Astrocyte of the spinal cord (primary cell): ENCODE measurements at regions not wholly inside any gene's neighbourhood (a gene's known extent, or its start where the extent isn't known, plus 50 kb on each side); places are given as distances from the start of the nearest gene placed in this dataset.
A peak's percentile ranks its signal among the peaks of the same experiment; 100 is the strongest.

Source experiments
- DNase-seq: peaks from one replicate; pipeline ENCODE4 v3.0.0; 2011; ENCODE audit warnings: low read depth, low spot score
- H3K4me3 ChIP-seq: 2 replicates; pipeline ENCODE4 v1.5.1; 2011; ENCODE audit warnings: low read depth, mild to moderate bottlenecking, low read length, moderate library complexity
- CTCF ChIP-seq: IDR thresholded peaks from 2 replicates; pipeline ENCODE4 v1.5.1; 2012; ENCODE audit warnings: low read depth, mild to moderate bottlenecking, low read length, inconsistent platforms
- in situ Hi-C: cut with HindIII; loops from 2 replicates; pipeline ENCODE4 v1.10.0; 2017; ENCODE audit warnings: low sequenced_read_pairs

GRCh38 chr12:58776144-58776543 lies 144.2 kb downstream of the LRIG3 start:
- no peak for TF ChIP-seq CTCF
- no peak overlapping the region for H3K4me3 ChIP-seq
- DNase-seq: no peak
- in situ Hi-C loops: no loop called here

GRCh38 chr12:58777815-58778214 lies 142.5 kb downstream of the LRIG3 start:
- TF ChIP-seq CTCF: no peak
- H3K4me3 ChIP-seq: no peak overlapping the region
- in situ Hi-C loops: no loop called here
- no peak for DNase-seq

GRCh38 chr12:58781609-58782008 lies 138.7 kb downstream of the LRIG3 start:
- no peak for TF ChIP-seq CTCF
- in situ Hi-C loops: no loop called here
- no peak for DNase-seq
- H3K4me3 ChIP-seq: no peak overlapping the region

DNA sequence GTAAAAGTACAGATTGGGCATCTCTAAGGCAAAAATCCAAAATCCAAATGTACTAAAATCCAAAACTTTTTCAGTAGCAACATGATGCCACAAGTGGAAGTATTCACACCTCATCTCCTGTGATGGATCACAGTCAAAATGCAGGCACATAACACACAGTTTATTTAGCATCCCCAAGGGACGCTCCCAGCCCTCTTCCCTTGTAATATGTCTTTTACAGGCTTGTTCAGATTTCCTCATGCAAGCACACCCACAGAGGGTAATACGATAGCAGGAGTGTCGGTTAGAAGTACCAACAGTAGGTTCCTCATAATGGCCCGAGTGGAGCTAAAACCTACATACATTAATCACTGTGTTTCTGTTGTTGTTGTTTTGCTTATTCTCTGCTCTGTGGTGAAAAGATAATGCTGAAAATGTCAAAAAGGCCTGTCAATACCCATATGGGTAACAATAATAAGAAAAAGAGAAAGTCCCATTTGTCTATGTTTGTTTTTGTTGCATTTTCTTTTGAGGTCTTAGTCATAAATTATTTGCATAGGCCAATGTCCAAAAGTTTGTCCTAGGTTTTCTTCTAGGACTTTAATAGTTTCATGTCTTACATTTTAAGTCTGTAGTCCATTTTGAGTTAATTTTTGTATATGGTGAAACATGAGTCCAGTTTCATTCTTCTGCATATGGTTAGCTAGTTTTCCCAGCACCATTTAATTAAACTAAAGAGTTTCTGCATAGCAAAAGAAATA lies 133.1 kb downstream of the LRIG3 start:
- H3K4me3 ChIP-seq: no peak overlapping the region
- in situ Hi-C loops: no loop called here
- DNase-seq: peak; percentile 41
- no peak for TF ChIP-seq CTCF

DNA sequence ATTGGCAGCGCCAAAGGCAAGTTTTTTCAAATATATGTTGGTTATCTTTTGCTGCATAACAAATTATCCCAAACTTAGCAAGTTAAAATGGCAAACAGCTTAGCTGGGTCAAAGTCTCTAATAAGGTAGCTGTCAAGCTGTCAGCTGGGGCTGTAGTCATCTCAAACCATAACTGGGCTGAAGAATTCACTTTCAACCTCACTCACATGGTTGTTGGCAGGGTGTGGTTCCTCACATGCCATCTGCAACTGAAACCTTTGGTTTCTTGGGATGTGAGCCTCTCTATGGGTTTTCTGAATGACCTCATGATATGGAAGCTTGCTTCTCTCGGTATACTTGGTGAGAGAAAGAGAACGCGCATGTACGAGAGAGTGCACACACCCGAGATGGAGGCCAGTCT lies 125.4 kb downstream of the LRIG3 start:
- in situ Hi-C loops: no loop called here
- no peak overlapping the region for H3K4me3 ChIP-seq
- DNase-seq: no peak
- no peak for TF ChIP-seq CTCF

DNA sequence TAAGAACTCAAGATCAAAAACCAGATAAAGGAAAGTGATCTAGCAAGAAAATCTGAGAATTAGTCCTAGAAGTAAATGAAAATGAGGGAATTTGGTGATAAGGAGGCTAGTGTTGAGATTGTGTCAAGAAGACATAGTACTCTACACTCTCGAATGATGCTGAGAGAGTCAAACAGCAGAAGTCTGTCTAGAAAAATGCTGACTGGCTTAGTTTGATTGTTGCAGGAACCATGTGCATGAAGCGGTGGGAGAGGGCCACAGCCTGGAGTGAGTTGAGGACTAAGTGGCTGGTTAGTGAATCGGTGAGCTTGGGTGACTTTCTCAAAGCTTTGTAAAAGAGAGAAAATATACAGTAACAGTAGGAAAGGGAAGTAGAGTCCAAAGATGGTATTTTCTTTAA lies 124.5 kb downstream of the LRIG3 start:
- in situ Hi-C loops: no loop called here
- TF ChIP-seq CTCF: no peak
- H3K4me3 ChIP-seq: no peak overlapping the region
- no peak for DNase-seq

DNA sequence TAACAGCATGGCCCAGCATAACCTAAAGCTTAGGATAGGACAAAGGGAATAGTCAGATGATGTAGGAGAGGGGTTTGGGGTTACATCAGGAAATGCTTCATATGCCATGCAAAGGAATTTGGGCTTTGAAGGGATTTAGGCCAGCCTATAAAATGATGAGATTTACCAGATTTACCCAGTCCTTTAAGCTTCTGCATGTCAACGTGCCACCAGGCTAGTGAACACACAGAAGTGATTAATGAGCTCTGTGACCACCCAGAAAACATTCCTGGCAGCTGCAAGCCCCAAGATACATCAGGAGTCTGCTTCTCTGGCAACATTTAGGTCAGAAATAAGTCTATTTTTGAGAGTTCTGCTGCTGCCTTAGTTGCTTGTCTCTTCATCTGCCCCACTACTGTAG lies 118.3 kb downstream of the LRIG3 start:
- H3K4me3 ChIP-seq: no peak overlapping the region
- DNase-seq: no peak
- TF ChIP-seq CTCF: no peak
- in situ Hi-C loops: no loop called here
